Mesendoderm (in vitro differentiated cells): ENCODE measurements at regions not wholly inside any gene's neighbourhood (a gene's known extent, or its start where the extent isn't known, plus 50 kb on each side); places are given as distances from the start of the nearest gene placed in this dataset.

Source experiments
- DNase-seq: peaks from one replicate; pipeline ENCODE4 v3.0.0; 2013
- H2AK5ac ChIP-seq: 2 replicates; pipeline ENCODE4 v1.6.1; 2013; ENCODE audit warnings: low read length, inconsistent platforms
- H2BK120ac ChIP-seq: 2 replicates; pipeline ENCODE4 v1.6.1; 2013; ENCODE audit warnings: low read depth, mild to moderate bottlenecking, low read length, moderate library complexity, mixed read lengths
- H2BK15ac ChIP-seq: replicated peaks from 2 replicates; pipeline ENCODE4 v1.6.1; 2013; ENCODE audit warnings: low read depth, mild to moderate bottlenecking, moderate library complexity
- H2BK5ac ChIP-seq: 2 replicates; pipeline ENCODE4 v1.6.1; 2013; ENCODE audit warnings: low read length, inconsistent platforms
- H3K18ac ChIP-seq: 2 replicates; pipeline ENCODE4 v1.6.1; 2013; ENCODE audit warnings: mild to moderate bottlenecking, low read length, mixed read lengths
- H3K23ac ChIP-seq: one replicate; pipeline ENCODE4 v1.6.1; 2013; ENCODE audit warnings: low read length
- H3K27ac ChIP-seq: 2 replicates; pipeline ENCODE4 v1.5.1; 2013; ENCODE audit warnings: low read depth, mild to moderate bottlenecking, inconsistent platforms, low read length, moderate library complexity
- H3K27me3 ChIP-seq: 2 replicates; pipeline ENCODE4 v1.6.1; 2013; ENCODE audit warnings: low read length, control low read depth, mild to moderate bottlenecking, inconsistent platforms; ENCODE audit not compliant: insufficient read depth, poor library complexity
- H3K36me3 ChIP-seq: 2 replicates; pipeline ENCODE4 v1.6.1; 2013; ENCODE audit warnings: low read length, inconsistent platforms; ENCODE audit not compliant: control insufficient read depth, insufficient read depth
- H3K4ac ChIP-seq: one replicate; pipeline ENCODE4 v1.6.1; 2013; ENCODE audit warnings: low read depth, mild to moderate bottlenecking, low read length, moderate library complexity
- H3K4me1 ChIP-seq: 2 replicates; pipeline ENCODE4 v1.6.1; 2013; ENCODE audit warnings: low read depth, low read length, inconsistent platforms; ENCODE audit not compliant: control insufficient read depth
- H3K4me2 ChIP-seq: 2 replicates; pipeline ENCODE4 v1.6.1; 2013; ENCODE audit warnings: low read length
- H3K4me3 ChIP-seq: 2 replicates; pipeline ENCODE4 v1.5.1; 2013; ENCODE audit warnings: mild to moderate bottlenecking, low read length
- H3K56ac ChIP-seq: one replicate; pipeline ENCODE4 v1.6.1; 2013; ENCODE audit warnings: low read length
- H3K79me1 ChIP-seq: 2 replicates; pipeline ENCODE4 v1.6.1; 2013; ENCODE audit warnings: low read length, inconsistent platforms
- H3K79me2 ChIP-seq: 2 replicates; pipeline ENCODE4 v1.6.1; 2013; ENCODE audit warnings: mild to moderate bottlenecking, low read length; ENCODE audit not compliant: control insufficient read depth, insufficient read depth
- H3K9ac ChIP-seq: 2 replicates; pipeline ENCODE4 v1.6.1; 2013; ENCODE audit warnings: low read length, inconsistent platforms
- H4K5ac ChIP-seq: one replicate; pipeline ENCODE4 v1.6.1; 2013; ENCODE audit warnings: low read length
- H4K8ac ChIP-seq: one replicate; pipeline ENCODE4 v1.6.1; 2013; ENCODE audit warnings: low read depth, mild to moderate bottlenecking, control low read depth, low read length, moderate library complexity
- WGBS: extraction: QIAGEN DNeasy Blood & Tissue Kit; methylation state at CpG from one replicate; pipeline ENCODE4 v1.1.7; 2013; ENCODE audit warnings: low lambda C conversion rate, missing lambda C conversion rate; ENCODE audit not compliant: insufficient coverage; ENCODE audit errors: extremely low coverage; 5-methylcytosine and 5-hydroxymethylcytosine counted together

DNA sequence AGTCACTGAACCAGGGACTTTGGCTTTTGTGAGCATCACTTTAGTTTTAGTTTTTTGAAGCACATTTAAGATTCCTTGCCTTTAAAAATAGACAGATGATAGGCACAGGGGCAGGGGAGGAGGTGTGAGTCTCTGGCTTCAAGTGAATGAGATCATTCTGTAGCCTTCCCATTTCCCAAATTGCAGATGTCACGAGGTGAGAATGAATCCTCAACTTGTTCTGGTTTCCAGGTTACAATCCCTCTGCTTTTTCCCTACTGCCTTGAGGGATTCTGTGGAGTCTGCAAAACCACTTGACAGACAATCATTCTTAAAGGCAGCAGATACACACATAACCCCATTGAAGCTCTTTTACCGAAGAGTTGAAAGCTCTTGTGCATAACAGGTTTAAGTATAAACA is 332.4 kb downstream of the DMAC1 start:
- no CpG with 5 or more reads among the region's 2 CpGs for WGBS
- Histone ChIP-seq H3K56ac (no peak overlapping the region), H3K79me2 (no peaks in the 10 kb centered on the region), H3K18ac (no peak overlapping the region), H2BK15ac (no peak overlapping the region), H3K27me3 (no peaks in the 10 kb centered on the region), H2AK5ac (no peak overlapping the region), H4K8ac (no peak overlapping the region), H4K5ac (no peak overlapping the region), H3K23ac (no peak overlapping the region), H3K4ac (no peak overlapping the region), H3K9ac (no peak overlapping the region), H3K4me1 (no peaks in the 10 kb centered on the region), H3K4me2 (no peak overlapping the region), H3K27ac (no peak overlapping the region), H2BK120ac (no peak overlapping the region), H3K79me1 (no peaks in the 10 kb centered on the region), H3K36me3 (no peaks in the 10 kb centered on the region), H2BK5ac (no peak overlapping the region), H3K4me3 (no peak overlapping the region)
- DNase-seq, result peak; percentile 22

DNA sequence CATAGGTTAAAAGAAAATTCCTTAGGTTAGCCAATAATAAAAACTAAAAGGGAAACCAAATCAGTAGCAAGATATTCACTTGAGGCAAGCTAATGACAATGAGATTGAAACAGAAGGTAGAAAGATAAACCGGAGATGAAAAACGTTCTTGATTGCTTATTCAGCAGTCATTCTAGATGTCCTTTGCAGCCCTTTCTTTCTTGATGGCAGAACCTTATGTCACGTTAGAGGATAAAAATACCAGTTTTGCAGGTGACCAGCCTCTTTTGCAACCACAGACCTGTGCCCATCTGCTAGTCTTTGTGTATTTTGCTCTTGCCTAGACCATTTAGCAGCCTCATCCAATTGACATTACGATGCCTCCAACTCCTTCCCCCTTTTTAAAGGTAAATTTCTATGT is 337.8 kb downstream of the DMAC1 start:
- Histone ChIP-seq H3K36me3 (no peaks in the 10 kb centered on the region), H4K5ac (no peak overlapping the region), H3K9ac (no peak overlapping the region), H3K18ac (no peak overlapping the region), H4K8ac (no peak overlapping the region), H3K56ac (no peak overlapping the region), H2BK5ac (no peak overlapping the region), H3K4me2 (no peak overlapping the region), H3K23ac (no peak overlapping the region), H3K27ac (no peak overlapping the region), H3K79me1 (no peaks in the 10 kb centered on the region), H2BK120ac (no peak overlapping the region), H2AK5ac (no peak overlapping the region), H2BK15ac (no peak overlapping the region), H3K4me1 (no peaks in the 10 kb centered on the region), H3K4ac (no peak overlapping the region), H3K27me3 (no peaks in the 10 kb centered on the region), H3K4me3 (no peak overlapping the region), H3K79me2 (no peaks in the 10 kb centered on the region)
- WGBS, result no CpG with 5 or more reads among the region's 4 CpGs
- no peak for DNase-seq

DNA sequence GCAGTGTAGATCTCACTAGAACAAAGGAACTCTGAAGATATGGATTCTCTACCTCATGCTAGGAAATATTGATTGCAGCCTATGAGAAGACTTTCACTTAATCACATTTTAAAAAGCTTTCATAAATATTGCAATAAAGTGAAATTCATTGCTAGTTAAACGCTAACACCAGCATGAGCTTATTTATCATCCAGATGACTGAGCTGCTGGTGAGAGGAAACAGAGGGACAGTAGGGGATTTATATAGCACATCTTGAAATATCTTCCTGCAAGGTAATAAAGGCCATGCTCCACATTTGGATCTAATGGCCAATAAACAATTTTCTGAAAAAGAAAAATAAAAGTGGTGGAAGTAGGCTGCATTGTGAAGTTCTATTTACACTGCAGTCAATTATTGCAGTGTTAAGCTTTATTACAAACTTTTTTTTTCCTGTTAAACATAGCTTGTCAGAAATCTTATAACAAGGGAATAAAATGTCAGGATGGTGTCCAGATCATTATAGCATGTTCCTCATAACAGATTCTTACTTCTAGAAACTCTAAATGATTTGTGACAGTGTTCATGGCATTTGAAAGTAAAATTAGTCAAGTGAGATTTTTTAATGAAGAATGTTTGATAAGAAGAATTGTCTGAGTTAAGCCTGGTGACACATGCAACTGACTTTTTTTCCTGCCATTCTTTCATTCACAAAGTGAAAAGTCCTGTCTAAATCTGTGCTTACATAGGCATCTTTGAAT is 342.6 kb downstream of the DMAC1 start:
- WGBS, result no CpG with 5 or more reads among the region's 1 CpG
- no peak overlapping the region for H3K9ac ChIP-seq
- no peaks in the 10 kb centered on the region for H3K36me3 ChIP-seq
- H3K4ac ChIP-seq, result no peak overlapping the region
- no peak overlapping the region for H4K5ac ChIP-seq
- no peak overlapping the region for H3K56ac ChIP-seq
- no peak overlapping the region for H3K4me2 ChIP-seq
- no peak for DNase-seq
- H3K79me2 ChIP-seq, result no peaks in the 10 kb centered on the region
- no peaks in the 10 kb centered on the region for H3K27me3 ChIP-seq
- H3K27ac ChIP-seq, result no peak overlapping the region
- H2BK5ac ChIP-seq, result no peak overlapping the region
- H3K79me1 ChIP-seq, result no peaks in the 10 kb centered on the region
- H3K4me1 ChIP-seq, result no peaks in the 10 kb centered on the region
- H2AK5ac ChIP-seq, result no peak overlapping the region
- H3K23ac ChIP-seq, result no peak overlapping the region
- H2BK120ac ChIP-seq, result no peak overlapping the region
- no peak overlapping the region for H4K8ac ChIP-seq
- H2BK15ac ChIP-seq, result no peak overlapping the region
- no peak overlapping the region for H3K4me3 ChIP-seq
- H3K18ac ChIP-seq, result no peak overlapping the region

DNA sequence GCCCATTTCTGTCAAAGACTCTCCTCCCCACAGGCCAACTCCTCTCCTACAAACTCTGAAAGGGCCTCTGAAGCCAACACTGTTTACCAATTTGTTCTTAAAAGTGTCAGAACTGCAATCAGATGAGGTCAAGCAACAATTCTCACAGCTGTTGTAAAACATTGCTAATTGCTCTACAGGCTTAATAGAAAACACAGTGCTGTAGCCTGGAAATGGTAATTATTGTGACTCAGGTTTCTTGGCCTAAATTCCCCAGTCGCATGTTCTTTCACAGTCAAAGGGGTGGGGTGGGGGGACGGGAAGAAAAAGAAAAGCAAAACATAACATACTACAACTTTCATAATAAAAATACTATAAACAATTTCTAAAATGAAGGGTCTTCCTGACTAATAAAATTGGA is 343.2 kb downstream of the DMAC1 start:
- Histone ChIP-seq H3K9ac (no peak overlapping the region), H4K8ac (no peak overlapping the region), H4K5ac (no peak overlapping the region), H2AK5ac (no peak overlapping the region), H3K23ac (no peak overlapping the region), H2BK5ac (no peak overlapping the region), H3K27me3 (no peaks in the 10 kb centered on the region), H3K4me2 (no peak overlapping the region), H2BK15ac (no peak overlapping the region), H2BK120ac (no peak overlapping the region), H3K18ac (no peak overlapping the region), H3K4me3 (no peak overlapping the region), H3K4ac (no peak overlapping the region), H3K56ac (no peak overlapping the region), H3K27ac (no peak overlapping the region), H3K79me1 (no peaks in the 10 kb centered on the region), H3K4me1 (no peaks in the 10 kb centered on the region), H3K79me2 (no peaks in the 10 kb centered on the region), H3K36me3 (no peaks in the 10 kb centered on the region)
- DNase-seq, result no peak
- no CpG with 5 or more reads among the region's 2 CpGs for WGBS

DNA sequence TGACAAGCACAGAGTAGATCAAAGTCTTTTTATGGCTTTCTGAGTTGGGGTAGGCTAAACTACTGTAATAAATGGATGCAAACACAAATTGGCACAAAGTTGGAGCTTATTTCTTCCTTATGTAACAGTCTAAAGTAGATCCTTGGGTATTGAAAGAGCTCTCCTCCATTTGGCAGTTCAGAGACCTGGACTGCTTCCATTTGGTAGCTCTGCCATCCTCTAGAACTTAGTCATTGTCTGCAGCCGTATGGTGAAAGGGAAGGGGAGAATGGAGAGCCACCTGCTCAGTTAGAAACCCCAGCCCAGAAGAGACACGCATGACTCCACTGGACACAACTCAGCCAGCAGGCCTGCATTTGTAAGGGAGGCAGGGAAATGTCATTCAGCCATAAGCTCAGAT is 345.0 kb downstream of the DMAC1 start:
- Histone ChIP-seq H3K56ac (no peak overlapping the region), H2BK120ac (no peak overlapping the region), H2BK15ac (no peak overlapping the region), H3K23ac (no peak overlapping the region), H3K4ac (no peak overlapping the region), H3K27ac (no peak overlapping the region), H3K18ac (no peak overlapping the region), H2AK5ac (no peak overlapping the region), H4K8ac (no peak overlapping the region), H3K9ac (no peak overlapping the region), H4K5ac (no peak overlapping the region), H2BK5ac (no peak overlapping the region), H3K4me3 (no peak overlapping the region), H3K4me2 (no peak overlapping the region), H3K27me3 (no peaks in the 10 kb centered on the region), H3K36me3 (no peaks in the 10 kb centered on the region), H3K79me1 (no peaks in the 10 kb centered on the region), H3K4me1 (no peaks in the 10 kb centered on the region), H3K79me2 (no peaks in the 10 kb centered on the region)
- no CpG with 5 or more reads among the region's 2 CpGs for WGBS
- no peak for DNase-seq

DNA sequence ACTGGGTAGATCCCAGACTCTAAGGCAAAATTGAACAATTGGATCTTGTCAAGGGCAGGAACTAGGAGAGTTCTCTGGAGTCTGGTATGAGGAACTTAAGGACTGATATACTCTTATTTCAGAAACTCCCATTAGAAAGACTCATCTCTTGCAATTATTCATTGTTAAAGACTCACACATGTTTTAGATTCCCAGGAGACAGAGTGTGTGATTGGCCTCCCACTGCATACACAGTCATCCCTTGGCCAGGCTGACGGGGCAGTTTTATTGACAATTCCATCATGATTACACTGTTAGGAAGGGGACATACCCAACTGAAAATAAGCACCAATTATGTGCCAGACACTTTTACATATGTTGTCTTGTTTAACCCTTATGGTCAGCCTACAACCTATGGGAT is 347.2 kb downstream of the DMAC1 start:
- Histone ChIP-seq H2BK5ac (no peak overlapping the region), H2AK5ac (no peak overlapping the region), H3K79me1 (no peaks in the 10 kb centered on the region), H3K27me3 (no peaks in the 10 kb centered on the region), H3K18ac (no peak overlapping the region), H4K5ac (no peak overlapping the region), H3K4me1 (no peaks in the 10 kb centered on the region), H2BK120ac (no peak overlapping the region), H2BK15ac (no peak overlapping the region), H3K27ac (no peak overlapping the region), H3K23ac (no peak overlapping the region), H3K4me2 (no peak overlapping the region), H4K8ac (no peak overlapping the region), H3K79me2 (no peaks in the 10 kb centered on the region), H3K4me3 (no peak overlapping the region), H3K36me3 (no peaks in the 10 kb centered on the region), H3K9ac (no peak overlapping the region), H3K4ac (no peak overlapping the region), H3K56ac (no peak overlapping the region)
- WGBS, result no CpG with 5 or more reads among the region's 1 CpG
- DNase-seq, result no peak
